ENCODE measurements at regions not wholly inside any gene's neighbourhood (a gene's known extent, or its start where the extent isn't known, plus 50 kb on each side); places are given as distances from the start of the nearest gene placed in this dataset.

- DNase-seq (ENCODE audit: low read depth in 2 of 2), result no peak
Observed at GRCh38 chr10:132467464-132468149, 70.0 kb upstream of the INPP5A start.

GRCh38 chr10:132468216-132468615 lies 69.4 kb upstream of the INPP5A start:
- DNase-seq (ENCODE audit: low read depth in 2 of 2), result no peak

GRCh38 chr10:132468651-132469050 lies 68.9 kb upstream of the INPP5A start:
- no peak for DNase-seq (ENCODE audit: low read depth in 2 of 2)

GRCh38 chr10:132469197-132469884 lies 68.2 kb upstream of the INPP5A start:
- no peak for DNase-seq (ENCODE audit: low read depth in 2 of 2)

- no peak for DNase-seq (ENCODE audit: low read depth in 2 of 2)
Observed at GRCh38 chr10:132470410-132471124, 67.0 kb upstream of the INPP5A start.

- no peak for DNase-seq (ENCODE audit: low read depth in 2 of 2)
Observed at GRCh38 chr10:132471125-132471451, 66.5 kb upstream of the INPP5A start.

- no peak for DNase-seq (ENCODE audit: low read depth in 2 of 2)
Observed at GRCh38 chr10:132471484-132471883, 66.1 kb upstream of the INPP5A start.

GRCh38 chr10:132475086-132475485 lies 62.5 kb upstream of the INPP5A start:
- no peak for DNase-seq (ENCODE audit: low read depth in 2 of 2)

GRCh38 chr10:132476146-132477065 lies 61.2 kb upstream of the INPP5A start:
- no peak for DNase-seq (ENCODE audit: low read depth in 2 of 2)

- no peak for DNase-seq (ENCODE audit: low read depth in 2 of 2)
Observed at GRCh38 chr10:132477066-132477397, 60.6 kb upstream of the INPP5A start.

GRCh38 chr10:132477398-132478340 lies 59.9 kb upstream of the INPP5A start:
- no peak for DNase-seq (ENCODE audit: low read depth in 2 of 2)

GRCh38 chr10:132478341-132479023 lies 59.1 kb upstream of the INPP5A start:
- DNase-seq (ENCODE audit: low read depth in 2 of 2), result no peak

GRCh38 chr10:132479024-132479602 lies 58.5 kb upstream of the INPP5A start:
- no peak for DNase-seq (ENCODE audit: low read depth in 2 of 2)

- DNase-seq (ENCODE audit: low read depth in 2 of 2), result no peak
Observed at GRCh38 chr10:132479603-132480221, 57.9 kb upstream of the INPP5A start.

GRCh38 chr10:132480356-132480755 lies 57.2 kb upstream of the INPP5A start:
- no peak for DNase-seq (ENCODE audit: low read depth in 2 of 2)

GRCh38 chr10:132481690-132482089 lies 55.9 kb upstream of the INPP5A start:
- no peak for DNase-seq (ENCODE audit: low read depth in 2 of 2)

GRCh38 chr10:132482090-132482800 lies 55.3 kb upstream of the INPP5A start:
- DNase-seq (ENCODE audit: low read depth in 2 of 2), result peak; percentile 67 to 73

GRCh38 chr10:132483394-132483793 lies 54.2 kb upstream of the INPP5A start:
- DNase-seq (ENCODE audit: low read depth in 2 of 2), result no peak

- no peak for DNase-seq (ENCODE audit: low read depth in 2 of 2)
Observed at GRCh38 chr10:132484922-132485321, 52.7 kb upstream of the INPP5A start.

All from fibroblast of skin of left quadriceps (primary cell).